Anterior cingulate cortex (tissue), 58 donors: ENCODE measurements at regions not wholly inside any gene's neighbourhood (a gene's known extent, or its start where the extent isn't known, plus 50 kb on each side); places are given as distances from the start of the nearest gene placed in this dataset.

Source experiments
- DNase-seq, 58 donors: peaks; one replicate each; lab custom pipeline; 2025; lab: John Stamatoyannopoulos, UW

DNA sequence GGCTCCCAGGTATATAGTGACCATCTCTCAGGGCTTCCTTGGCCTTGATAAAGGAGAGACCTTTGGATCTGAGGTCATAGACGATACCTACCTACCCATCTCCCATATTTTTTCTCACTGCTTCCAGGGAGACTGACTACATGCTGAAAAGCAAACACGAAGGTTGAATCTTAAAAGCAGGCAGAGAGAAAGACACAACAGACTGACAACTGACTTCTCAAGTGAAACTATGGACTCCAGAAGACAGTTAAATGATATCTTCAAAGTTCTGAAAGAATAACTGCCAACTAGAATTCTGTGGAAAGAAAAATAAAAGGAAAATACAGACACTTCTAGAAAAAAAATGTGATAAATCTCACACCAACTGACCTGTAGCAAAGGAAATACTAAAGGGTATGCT lies 76.5 kb upstream of the HAAO start:
- no peak for DNase-seq

DNA sequence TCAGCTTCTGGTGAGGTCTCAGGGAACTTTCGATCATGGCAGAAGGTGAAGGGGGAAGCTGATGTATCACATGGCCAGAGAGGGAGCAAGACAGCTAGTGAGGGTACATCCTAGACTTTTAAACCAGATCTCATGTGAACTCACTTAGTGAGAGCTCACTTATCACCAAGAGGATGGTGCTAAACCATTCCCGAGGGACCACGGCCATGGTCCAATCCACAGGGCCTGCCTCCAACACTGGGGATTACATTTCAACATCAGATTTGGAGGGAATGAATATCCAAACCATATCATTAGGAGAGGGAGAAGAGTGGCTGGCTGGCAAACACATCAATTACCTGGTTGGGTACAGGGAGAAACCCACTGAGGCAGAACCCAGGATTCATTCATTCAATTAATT lies 75.7 kb upstream of the HAAO start:
- DNase-seq, result no peak

DNA sequence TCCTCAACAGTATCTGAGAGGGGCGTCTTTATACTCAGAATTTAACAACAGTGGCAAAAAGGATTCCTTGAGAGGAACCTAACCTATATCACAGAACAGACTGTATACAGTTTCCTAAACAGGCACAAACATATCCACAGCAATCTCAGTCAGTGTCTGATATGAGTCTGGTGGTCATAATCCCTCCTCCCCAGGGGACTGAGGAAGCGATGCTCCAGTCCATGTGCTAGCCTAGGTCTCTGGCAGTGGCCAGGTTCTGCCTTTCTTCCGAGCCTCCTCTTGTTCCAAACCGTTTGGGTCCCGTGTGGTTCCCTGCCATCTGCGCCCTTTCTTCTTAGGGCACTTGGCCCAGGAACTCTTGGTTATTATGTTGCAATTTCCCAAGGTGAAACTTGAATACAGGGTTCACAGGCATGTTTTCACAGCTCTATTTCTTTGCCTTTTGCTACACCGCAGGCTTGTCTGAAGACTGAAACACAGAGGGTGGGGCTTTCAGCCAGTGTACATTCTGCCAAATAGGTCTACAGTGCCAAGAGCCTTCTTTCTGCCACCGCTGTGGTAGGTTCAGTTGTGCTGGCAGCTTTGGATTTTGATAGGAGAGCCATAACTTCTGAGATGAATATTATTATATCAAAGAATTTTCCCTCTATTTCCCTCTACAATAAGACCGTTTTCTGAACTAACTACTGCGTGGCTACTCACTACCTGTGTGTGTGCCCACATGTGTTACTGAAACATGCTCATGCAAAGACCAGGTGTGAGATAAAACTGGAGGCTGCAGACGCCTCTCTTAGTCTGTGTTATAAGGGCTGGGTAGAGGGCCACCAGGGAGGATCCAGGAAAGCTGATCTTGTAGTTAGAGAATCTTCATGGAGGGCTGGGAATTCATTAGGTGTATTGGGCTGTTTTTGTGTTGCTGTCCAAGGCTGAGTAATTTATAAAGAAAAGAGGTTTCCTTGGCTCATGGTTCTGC lies 75.0 kb upstream of the HAAO start:
- DNase-seq, result no peak

DNA sequence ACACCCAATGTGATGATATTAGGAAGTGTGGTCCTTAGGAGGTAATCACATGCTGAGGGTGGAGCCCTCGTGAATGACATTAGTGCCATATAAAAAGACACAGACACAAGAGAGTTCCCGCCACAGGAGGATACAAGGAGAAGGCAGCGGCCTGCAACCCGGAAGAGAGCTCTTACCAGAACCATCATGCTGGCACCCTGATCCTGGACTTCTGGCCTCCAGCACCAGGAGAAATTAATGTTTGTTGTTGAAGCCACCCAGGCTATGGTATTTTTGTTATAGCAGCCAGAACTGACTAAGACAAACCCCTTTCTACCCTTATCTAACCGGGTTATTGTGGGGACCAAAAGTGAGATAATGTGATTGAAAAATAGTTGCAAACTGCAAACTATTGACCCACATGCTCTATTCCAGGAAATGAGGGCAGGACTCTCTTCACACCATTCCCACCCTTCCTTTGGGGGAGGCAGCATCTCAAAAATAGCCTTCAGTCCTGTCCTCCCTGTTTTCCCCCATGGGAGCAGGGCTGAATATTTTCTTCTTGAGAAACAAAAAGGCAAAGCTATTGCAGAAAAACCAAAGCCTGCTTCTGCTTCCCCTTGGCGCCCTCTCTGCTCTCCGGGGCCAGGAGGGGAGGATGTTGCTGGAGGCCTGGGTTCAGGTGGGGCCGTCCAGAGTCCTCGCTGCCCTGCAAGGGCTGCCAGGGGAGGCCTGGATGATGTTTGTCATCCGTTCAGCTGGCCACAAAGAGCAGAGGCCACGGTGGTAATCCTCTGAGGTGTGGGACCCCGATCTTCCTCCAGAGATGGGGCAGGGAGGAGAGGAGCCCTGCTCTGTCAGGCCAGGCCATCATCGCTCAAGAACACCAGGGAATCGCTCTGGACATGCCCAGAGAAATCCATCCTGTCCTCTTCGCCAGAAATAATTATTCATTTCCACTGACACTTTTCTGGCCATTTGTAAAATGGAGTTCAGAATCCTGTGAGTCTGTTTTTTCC lies 73.8 kb upstream of the HAAO start:
- no peak for DNase-seq

DNA sequence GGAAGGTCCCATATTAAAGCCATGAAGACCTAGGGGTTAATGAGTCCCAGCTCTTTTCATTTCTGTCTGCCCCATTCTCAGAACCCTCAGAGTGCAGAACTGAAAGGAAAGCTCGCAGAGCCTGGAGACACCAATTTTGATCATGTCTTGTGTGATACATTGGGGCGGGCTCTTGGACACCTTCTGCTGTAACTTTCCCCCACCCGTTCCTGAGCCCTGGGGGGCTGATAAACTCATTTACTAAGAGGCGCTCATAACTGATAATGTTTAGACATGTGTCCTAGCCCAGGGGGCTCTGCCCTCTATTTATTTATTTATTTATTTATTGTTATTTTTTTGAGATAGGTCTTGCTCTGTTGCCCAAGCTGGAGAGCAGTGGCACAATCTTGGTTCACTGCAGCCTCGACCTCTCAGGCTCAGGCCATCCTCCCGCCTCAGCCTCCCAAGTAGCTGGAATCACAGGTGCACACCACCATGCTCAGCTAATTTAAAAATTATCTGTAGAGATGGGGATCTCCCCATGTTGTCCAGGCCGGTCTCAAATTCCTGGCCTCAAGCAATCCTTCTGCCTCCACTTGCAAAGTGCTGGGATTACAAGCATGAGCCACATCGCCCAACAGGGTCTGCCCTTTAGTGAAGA lies 72.4 kb upstream of the HAAO start:
- no peak for DNase-seq

DNA sequence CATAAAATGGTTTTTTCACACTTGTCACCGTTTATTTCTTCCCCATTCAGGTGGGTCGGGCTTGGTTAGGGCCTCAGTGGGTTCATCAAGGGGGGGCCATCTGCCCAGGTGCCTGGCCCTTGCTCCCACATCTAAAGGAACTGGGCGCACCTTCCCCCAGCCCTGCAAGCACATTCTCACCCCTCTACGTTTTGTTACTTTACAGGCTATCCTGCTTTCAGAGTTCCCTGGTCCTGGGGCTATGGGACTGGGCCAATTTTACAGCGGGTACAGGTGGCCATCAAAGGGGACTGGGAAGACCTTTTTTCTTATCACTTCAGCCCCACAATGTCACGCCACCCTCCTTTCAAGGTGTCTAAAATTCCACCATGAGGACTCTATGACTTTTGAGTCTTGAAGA lies 71.8 kb upstream of the HAAO start:
- DNase-seq, result no peak

- no peak for DNase-seq
Observed at GRCh38 chr2:42863751-42864150, 71.4 kb upstream of the HAAO start.

- no peak for DNase-seq
Observed at GRCh38 chr2:42863320-42863719, 70.9 kb upstream of the HAAO start.

DNA sequence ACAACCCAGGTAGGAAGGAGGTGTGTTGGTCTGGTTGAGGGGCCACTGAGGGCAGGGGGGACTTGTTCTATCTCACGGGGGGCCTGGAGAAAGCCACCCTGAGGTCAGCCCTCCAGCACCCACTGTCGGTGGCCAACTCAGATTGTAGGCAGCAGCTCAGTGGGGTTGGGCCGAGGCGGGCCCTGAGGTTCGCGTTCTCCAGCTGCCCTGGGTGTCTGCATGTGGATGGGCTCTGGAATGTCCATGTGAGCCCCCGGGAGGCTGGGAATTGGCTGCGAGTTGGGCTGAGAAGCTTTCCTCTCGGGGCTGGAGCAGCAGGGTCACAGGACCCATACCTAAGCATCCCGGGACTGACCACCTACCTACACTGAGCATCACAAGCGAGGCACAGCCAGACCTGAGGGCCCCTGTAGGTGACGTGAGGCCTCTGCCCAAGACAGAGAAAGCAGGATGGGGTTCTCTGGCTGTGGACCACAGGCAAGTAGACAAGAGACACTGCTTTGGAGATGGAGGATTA lies 70.3 kb upstream of the HAAO start:
- DNase-seq, result no peak

DNA sequence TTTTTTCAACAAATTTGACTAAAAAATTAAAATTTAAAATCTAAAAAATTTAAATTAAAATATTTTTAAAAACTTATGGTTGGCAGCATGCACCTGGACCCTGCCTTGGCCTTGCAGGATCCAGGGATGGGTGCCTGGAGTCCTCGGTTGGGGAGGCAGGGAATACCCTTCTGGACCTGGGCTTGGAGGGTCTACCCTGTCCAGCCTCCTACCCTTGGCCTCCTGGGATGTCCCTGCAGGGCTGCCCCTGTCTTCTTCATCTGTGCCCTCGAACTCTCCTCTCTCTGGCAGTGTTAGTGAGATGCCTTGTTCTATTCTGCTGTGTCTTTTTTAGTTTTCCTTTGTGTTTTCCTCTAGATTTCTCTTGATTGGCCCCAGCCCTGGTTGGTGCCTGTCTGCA lies 68.9 kb upstream of the HAAO start:
- DNase-seq, result no peak

DNA sequence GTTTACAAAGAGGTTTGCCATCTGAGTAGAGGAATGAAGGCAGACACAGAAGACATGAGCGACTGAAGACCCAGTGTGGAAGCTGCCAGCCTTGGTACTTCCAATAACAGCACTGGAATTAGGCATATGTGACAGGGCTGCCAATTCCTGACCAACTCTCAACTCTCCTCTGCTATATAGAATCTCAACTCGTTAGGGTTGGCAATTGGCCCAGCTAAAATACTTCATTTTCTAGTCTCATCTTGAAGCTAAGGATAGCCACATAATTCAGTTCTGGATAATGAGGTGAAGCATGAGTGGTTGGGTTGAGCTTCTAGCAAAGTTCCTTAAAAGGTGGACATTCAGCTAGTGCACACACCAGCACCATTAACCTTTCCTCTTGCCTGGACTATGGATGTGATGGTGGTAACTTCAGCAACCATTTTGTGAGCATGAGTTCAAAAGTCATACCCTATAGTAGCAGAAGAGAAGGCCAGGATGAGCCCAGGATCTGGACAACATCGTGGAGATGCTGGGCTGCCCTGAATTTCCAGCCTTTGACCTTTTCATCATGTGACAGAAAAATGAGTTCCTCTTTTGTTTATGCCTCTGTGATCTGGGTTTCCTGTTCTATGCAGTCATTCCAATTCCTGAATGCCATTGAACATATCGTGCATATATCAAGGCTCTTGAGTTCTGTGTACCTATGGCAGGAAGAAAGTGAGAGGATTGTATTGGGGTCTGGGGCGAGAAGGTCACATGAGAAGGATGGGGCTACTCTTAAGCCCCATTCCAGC lies 68.1 kb upstream of the HAAO start:
- no peak for DNase-seq

DNA sequence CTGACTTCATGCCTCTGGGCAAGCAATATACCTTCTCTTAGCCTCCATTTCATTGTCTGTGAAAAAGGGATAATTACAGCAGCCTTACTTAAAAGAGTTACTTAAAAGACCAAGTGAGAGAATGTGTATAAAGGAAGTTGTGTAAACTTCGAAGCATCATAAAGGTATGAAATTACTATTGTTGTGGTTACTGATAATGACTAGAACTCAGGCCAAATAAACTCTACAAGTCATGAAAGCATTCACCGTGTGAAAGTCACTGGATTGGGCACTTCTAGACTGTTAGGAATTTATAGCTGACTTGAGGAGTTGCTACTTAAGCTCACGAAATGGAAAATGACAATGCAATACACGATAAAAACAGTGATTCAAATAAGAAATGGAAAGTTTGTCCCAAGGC lies 67.4 kb upstream of the HAAO start:
- DNase-seq, result no peak

DNA sequence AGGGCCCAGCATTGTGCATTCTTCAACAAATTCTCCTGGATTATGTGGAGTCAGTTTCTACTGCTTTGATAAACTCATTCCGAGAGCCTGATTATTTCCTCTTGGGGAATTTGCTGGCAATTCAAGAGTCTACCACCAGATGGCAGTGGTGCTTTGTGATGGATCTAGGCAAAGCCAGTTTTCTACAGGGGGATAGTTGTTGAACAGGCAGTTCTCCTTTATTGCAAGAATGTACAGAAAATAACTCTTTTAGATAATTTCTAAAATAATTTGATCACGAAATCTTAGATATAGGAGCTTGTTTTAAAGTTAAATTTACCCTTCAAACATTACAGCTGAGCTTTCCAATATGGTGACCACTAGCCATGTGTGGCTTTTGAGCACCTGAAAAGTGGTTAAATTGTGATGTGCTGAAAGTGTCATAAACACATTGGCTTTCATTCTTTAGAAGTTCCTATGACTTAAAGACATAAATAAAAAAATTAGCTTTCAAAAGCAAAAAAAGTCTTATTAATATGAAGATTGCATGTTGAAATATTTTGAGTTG lies 66.7 kb upstream of the HAAO start:
- DNase-seq, result peak in 9 of 58 donors; percentile 2 to 25 (median 7)

DNA sequence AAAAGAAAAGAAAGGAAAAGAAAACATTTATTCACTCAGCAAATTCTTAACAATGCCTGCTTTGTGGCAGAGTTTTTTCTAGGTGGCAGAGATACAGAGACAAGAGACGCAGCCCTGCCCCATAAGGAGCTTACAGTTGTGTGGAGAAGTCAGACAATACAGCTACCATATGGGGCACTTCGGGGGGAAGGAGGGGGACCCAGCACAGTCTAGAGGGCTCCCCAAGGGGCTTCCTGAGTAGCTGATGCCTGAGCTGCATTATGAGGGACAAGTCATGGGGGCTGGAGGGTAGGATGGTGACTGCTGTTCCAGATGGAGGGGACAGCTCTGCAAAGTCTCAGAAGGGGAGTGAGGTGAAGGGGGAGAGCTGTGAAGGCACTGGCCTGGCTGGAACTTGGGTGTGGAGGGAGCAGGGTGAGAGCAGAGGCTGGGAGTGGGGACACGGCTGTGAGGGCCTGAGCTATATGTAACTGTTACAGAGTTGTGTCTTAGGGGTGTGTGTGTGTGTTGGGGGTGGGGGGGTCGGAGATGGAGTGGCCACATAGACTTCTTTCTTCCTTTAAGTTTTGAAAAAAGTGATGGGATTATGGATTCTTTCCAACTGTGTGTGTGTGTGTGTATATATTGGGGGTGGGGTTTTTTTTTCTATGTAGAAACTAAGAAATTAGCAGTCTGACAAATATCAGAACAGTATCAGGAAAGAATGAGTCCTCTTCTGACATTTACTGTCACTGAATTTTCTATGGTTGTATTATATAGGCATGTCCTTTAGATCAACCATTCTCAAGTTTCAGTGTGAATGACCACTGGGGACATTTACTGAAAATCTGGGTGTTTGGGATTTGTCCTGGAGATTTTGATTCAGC lies 66.0 kb upstream of the HAAO start:
- DNase-seq, result no peak

DNA sequence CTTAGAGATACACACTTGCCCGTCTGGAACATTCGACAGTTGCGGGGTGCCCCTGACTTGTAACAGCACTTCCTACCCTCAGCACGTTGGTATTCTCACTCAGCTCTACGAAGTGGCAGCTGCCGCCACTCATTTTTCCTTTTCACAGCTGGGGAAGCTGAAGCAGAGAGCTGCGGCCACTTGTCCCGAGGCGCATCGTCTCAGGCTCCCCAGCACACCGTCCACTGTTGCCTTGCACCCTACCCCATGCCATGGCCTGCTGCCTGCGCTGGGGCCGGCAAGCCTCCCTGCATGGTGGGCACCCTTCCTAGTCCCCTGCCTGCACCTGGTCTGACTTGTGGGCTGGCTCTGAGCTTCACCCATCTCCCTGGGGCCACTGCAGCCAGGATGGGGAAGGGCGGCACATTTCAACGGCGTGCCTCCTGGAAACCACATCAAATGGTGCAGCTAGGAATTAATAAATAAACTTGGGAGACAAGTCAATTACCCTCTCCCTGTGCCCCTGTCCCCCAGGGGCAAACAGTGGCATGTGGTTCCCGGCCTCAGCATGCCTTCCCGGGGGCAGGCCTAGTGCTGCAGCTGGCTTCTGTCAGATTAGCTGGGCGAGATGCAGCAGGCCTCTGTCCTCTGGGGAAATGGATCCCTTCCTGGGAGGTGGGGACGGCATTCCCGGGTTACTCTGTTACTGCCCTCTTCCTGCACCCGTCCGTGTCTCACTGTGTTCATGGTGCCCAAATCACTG lies 64.7 kb upstream of the HAAO start:
- DNase-seq, result no peak

DNA sequence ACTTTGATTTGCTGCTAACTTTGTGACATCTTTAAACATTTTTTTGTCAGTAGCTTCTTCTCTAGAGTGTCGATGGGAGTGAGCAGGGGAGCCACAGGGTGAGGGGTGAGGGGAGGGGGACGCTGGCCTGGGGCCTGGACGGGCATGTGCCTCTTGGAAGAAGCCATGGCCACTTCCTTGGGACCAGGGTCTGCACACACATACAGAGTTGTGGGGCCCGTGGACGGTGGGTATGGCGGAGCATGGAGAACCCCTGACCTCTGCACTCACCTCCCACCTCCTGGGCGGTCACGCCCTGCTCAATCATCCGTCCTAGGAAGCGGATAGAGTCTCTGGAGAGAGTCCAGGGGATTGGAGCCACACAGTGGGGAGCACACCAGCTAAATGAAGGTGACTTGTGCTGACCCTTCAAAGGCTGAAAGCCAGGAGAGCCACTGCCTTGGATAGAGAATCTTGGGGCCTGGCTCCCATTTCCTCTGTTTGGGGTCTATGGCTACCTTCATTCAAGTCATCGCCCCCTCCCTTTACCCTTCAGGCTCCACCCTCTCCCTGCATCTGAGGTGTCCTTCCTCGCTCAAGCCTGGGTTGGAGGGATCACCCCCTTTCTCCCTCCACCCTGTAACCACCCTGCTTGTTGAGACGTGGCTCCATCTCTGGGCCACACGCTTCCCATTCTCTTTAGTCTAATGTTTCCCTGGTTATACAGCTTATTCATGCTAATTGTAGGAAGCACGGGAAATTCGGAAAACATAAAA lies 63.9 kb upstream of the HAAO start:
- DNase-seq, result no peak
